ENCODE measurements at regions not wholly inside any gene's neighbourhood (a gene's known extent, or its start where the extent isn't known, plus 50 kb on each side); places are given as distances from the start of the nearest gene placed in this dataset.

DNA sequence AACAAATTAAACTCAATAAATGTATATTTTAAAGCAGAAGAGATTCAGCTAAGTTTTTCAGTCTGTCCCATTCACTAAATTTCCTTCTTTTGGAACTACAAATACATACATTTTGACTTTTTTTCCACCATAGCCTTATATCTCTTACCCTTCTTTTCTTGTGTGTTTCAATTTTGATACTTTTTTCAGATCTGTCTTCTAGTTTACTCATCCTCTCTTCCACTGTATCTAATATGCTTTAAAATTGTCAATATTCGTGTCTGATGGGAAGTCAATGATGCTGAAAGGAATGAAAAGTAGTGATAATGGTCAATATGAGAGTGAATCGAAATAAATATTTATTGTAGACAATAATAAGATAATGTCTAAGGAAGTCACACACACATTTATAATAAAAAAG is 332.3 kb upstream of the KIRREL3 start:
- intact Hi-C loops (cut with DNase I): no loop called here
- DNase-seq: no peak
- Histone ChIP-seq H3K27me3 (no peaks in the 10 kb centered on the region), H3K9me3 (peaks cover 4 to 10% of the 10 kb centered on the region in 2 donors), H3K36me3 (no peaks in the 10 kb centered on the region), H3K4me1 (no peaks in the 10 kb centered on the region), H3K4me3 (no peak overlapping the region), H3K27ac (no peak overlapping the region)
- ATAC-seq: no peak
- TF ChIP-seq, protein P1, sequence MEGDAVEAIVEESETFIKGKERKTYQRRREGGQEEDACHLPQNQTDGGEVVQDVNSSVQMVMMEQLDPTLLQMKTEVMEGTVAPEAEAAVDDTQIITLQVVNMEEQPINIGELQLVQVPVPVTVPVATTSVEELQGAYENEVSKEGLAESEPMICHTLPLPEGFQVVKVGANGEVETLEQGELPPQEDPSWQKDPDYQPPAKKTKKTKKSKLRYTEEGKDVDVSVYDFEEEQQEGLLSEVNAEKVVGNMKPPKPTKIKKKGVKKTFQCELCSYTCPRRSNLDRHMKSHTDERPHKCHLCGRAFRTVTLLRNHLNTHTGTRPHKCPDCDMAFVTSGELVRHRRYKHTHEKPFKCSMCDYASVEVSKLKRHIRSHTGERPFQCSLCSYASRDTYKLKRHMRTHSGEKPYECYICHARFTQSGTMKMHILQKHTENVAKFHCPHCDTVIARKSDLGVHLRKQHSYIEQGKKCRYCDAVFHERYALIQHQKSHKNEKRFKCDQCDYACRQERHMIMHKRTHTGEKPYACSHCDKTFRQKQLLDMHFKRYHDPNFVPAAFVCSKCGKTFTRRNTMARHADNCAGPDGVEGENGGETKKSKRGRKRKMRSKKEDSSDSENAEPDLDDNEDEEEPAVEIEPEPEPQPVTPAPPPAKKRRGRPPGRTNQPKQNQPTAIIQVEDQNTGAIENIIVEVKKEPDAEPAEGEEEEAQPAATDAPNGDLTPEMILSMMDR (IDR thresholded peaks at IDR 0.05): no peak

GRCh38 chr11:127330044-127330443 is 329.5 kb upstream of the KIRREL3 start:
- Histone ChIP-seq H3K27me3 (no peaks in the 10 kb centered on the region), H3K4me1 (no peaks in the 10 kb centered on the region), H3K9me3 (peaks cover 4 to 10% of the 10 kb centered on the region in 2 donors), H3K27ac (no peak overlapping the region), H3K36me3 (no peaks in the 10 kb centered on the region), H3K4me3 (no peak overlapping the region)
- ATAC-seq (no peak), DNase-seq (no peak)
- TF ChIP-seq, protein P1 (IDR thresholded peaks at IDR 0.05): no peak
- intact Hi-C loops (cut with DNase I): no loop called here

DNA sequence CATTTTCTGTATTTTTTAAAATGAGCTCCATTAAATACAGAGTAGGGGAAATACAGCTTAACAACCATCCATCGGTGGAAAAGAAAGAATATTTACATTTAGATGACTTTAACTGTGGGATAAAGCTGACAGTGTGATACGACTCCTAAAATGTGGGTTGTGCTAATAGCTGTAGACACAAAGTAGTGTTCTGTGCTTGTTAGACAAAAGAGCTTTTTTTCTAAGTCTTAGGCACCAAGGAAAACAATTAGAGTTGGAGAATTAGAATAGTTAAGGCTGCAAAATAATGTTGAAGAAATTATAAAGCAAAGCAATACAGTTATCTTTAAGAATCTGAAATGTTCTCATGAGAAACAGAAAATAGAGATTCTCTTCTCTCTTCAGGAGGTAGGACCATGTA is 307.7 kb upstream of the KIRREL3 start:
- H3K27me3 ChIP-seq: no peaks in the 10 kb centered on the region
- H3K9me3 ChIP-seq: no peaks in the 10 kb centered on the region
- ATAC-seq (no peak), DNase-seq (no peak)
- H3K4me1 ChIP-seq: no peaks in the 10 kb centered on the region
- intact Hi-C loops (cut with DNase I): no loop called here
- H3K27ac ChIP-seq: no peak overlapping the region
- H3K36me3 ChIP-seq: no peaks in the 10 kb centered on the region
- no peak overlapping the region for H3K4me3 ChIP-seq
- TF ChIP-seq, protein P1 (IDR thresholded peaks at IDR 0.05): no peak

GRCh38 chr11:127307700-127308099 is 307.1 kb upstream of the KIRREL3 start:
- intact Hi-C loops (cut with DNase I): no loop called here
- H3K36me3 ChIP-seq: no peaks in the 10 kb centered on the region
- TF ChIP-seq, protein P1 (IDR thresholded peaks at IDR 0.05): no peak
- H3K27me3 ChIP-seq: no peaks in the 10 kb centered on the region
- DNase-seq (no peak), ATAC-seq (no peak)
- H3K4me3 ChIP-seq: no peak overlapping the region
- H3K4me1 ChIP-seq: no peaks in the 10 kb centered on the region
- H3K9me3 ChIP-seq: no peaks in the 10 kb centered on the region
- no peak overlapping the region for H3K27ac ChIP-seq

DNA sequence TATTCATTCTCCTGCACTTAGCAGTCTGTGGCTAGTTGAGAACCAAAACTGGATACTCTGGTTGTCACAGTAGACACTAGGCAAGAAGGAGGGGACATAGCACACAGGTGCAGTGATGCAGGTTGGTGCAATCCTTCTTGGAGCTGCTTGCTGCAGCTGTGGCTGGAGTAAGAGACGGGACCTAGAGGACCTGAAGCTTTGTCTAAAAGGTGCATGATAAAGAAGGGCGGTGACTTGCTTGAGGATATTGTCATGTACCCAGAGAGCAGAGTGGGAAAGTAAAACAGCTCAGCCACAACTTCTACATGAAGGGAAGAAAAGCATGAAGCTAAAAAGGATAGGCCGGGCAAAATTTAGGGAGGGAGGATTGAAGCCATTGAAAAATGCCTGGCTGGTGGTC is 304.1 kb upstream of the KIRREL3 start:
- H3K27me3 ChIP-seq: no peaks in the 10 kb centered on the region
- no peak overlapping the region for H3K4me3 ChIP-seq
- ATAC-seq (no peak), DNase-seq (no peak)
- H3K4me1 ChIP-seq: no peaks in the 10 kb centered on the region
- no peaks in the 10 kb centered on the region for H3K36me3 ChIP-seq
- no peak overlapping the region for H3K27ac ChIP-seq
- intact Hi-C loops (cut with DNase I): no loop called here
- TF ChIP-seq, protein P1 (IDR thresholded peaks at IDR 0.05): no peak
- no peaks in the 10 kb centered on the region for H3K9me3 ChIP-seq
